ENCODE measurements at regions not wholly inside any gene's neighbourhood (a gene's known extent, or its start where the extent isn't known, plus 50 kb on each side); places are given as distances from the start of the nearest gene placed in this dataset.
"Not testable (repeated sequence)": the region's sequence is repeated elsewhere in the genome, so short reads cannot be mapped to it uniquely, and the experiment has no call there.

GRCh38 chr5:136455409-136455808, 90.1 kb upstream of the TRPC7 start:
- H3K36me3 ChIP-seq, result no peaks in the 10 kb centered on the region
- H3K4me3 ChIP-seq, result no peak overlapping the region
- no peak for TF ChIP-seq POLR2AphosphoS5 (IDR thresholded peaks at IDR 0.05)
- TF ChIP-seq POLR2A (IDR thresholded peaks at IDR 0.05), result no peak
- no peak for TF ChIP-seq CTCF (IDR thresholded peaks at IDR 0.05)
- no peaks in the 10 kb centered on the region for H3K9me3 ChIP-seq
- 44% methylated on average over 1 of the region's 1 CpG for WGBS
- intact Hi-C loops (cut with DNase I), result no loop called here
- no peak for DNase-seq (ENCODE audit: low spot score)
- no peaks in the 10 kb centered on the region for H3K27me3 ChIP-seq (replicated peaks; ENCODE audit: insufficient read depth)
- no peak overlapping the region for H3K27ac ChIP-seq
- no peaks in the 10 kb centered on the region for H3K4me1 ChIP-seq (replicated peaks)

- DNase-seq (ENCODE audit: low spot score), result no peak
- Histone ChIP-seq H3K36me3 (no peaks in the 10 kb centered on the region), H3K27me3 (replicated peaks; ENCODE audit: insufficient read depth) (no peaks in the 10 kb centered on the region), H3K27ac (no peak overlapping the region), H3K4me3 (no peak overlapping the region), H3K4me1 (replicated peaks) (no peaks in the 10 kb centered on the region), H3K9me3 (no peaks in the 10 kb centered on the region)
- TF ChIP-seq POLR2A (IDR thresholded peaks at IDR 0.05) (no peak), POLR2AphosphoS5 (IDR thresholded peaks at IDR 0.05) (no peak), CTCF (IDR thresholded peaks at IDR 0.05) (no peak)
- intact Hi-C loops (cut with DNase I), result no loop called here
- 76% methylated on average over 4 of the region's 4 CpGs for WGBS
Measured at GRCh38 chr5:136453986-136454758, 88.8 kb upstream of the TRPC7 start.

- H3K36me3 ChIP-seq, result no peaks in the 10 kb centered on the region
- no peaks in the 10 kb centered on the region for H3K4me1 ChIP-seq (replicated peaks)
- intact Hi-C loops (cut with DNase I), result no loop called here
- H3K9me3 ChIP-seq, result no peaks in the 10 kb centered on the region
- no peaks in the 10 kb centered on the region for H3K27me3 ChIP-seq (replicated peaks; ENCODE audit: insufficient read depth)
- DNase-seq (ENCODE audit: low spot score), result no peak
- H3K27ac ChIP-seq, result no peak overlapping the region
- no peak overlapping the region for H3K4me3 ChIP-seq
- TF ChIP-seq POLR2A (IDR thresholded peaks at IDR 0.05), result no peak
- TF ChIP-seq POLR2AphosphoS5 (IDR thresholded peaks at IDR 0.05), result no peak
- TF ChIP-seq CTCF (IDR thresholded peaks at IDR 0.05), result no peak
Measured at GRCh38 chr5:136453199-136453598, 87.9 kb upstream of the TRPC7 start.

- H3K9me3 ChIP-seq; H3K27ac ChIP-seq; intact Hi-C loops (cut with DNase I); H3K4me3 ChIP-seq; H3K36me3 ChIP-seq; DNase-seq (ENCODE audit: low spot score); H3K4me1 ChIP-seq (replicated peaks); H3K27me3 ChIP-seq (replicated peaks; ENCODE audit: insufficient read depth): not testable (repeated sequence)
- WGBS, result 57% methylated on average over 2 of the region's 2 CpGs
Measured at GRCh38 chr5:136447576-136447975, 82.2 kb upstream of the TRPC7 start.

- Histone ChIP-seq H3K36me3 (no peaks in the 10 kb centered on the region), H3K27ac (no peak overlapping the region), H3K4me1 (replicated peaks) (no peaks in the 10 kb centered on the region), H3K4me3 (no peak overlapping the region), H3K9me3 (no peaks in the 10 kb centered on the region), H3K27me3 (replicated peaks; ENCODE audit: insufficient read depth) (no peaks in the 10 kb centered on the region)
- TF ChIP-seq CTCF (IDR thresholded peaks at IDR 0.05), result no peak
- TF ChIP-seq POLR2A (IDR thresholded peaks at IDR 0.05), result no peak
- TF ChIP-seq POLR2AphosphoS5 (IDR thresholded peaks at IDR 0.05), result no peak
- WGBS, result 90% methylated on average over 6 of the region's 6 CpGs
- intact Hi-C loops (cut with DNase I), result no loop called here
- no peak for DNase-seq (ENCODE audit: low spot score)
Measured at GRCh38 chr5:136446565-136446964, 81.2 kb upstream of the TRPC7 start.

- not testable (repeated sequence) for H3K27me3 ChIP-seq (replicated peaks; ENCODE audit: insufficient read depth); H3K4me3 ChIP-seq
Measured at GRCh38 chr5:136444099-136444498, 78.8 kb upstream of the TRPC7 start.

More at GRCh38 chr5:136444099-136444498, 78.8 kb upstream of the TRPC7 start:
- H3K4me1 ChIP-seq (replicated peaks); H3K27ac ChIP-seq; DNase-seq (ENCODE audit: low spot score); H3K9me3 ChIP-seq; intact Hi-C loops (cut with DNase I); H3K36me3 ChIP-seq: not testable (repeated sequence)
- 95% methylated on average over 12 of the region's 12 CpGs for WGBS

Measured in prostate gland (tissue), 2 donors.